T-helper 1 cell treated with Interleukin-12 subunit alpha and Interleukin-12 subunit beta and Interleukin-4 antibody, amounts not matched to agents 30 ng/mL and 1 ng/mL, for 36 hours (primary cell): ENCODE measurements at regions not wholly inside any gene's neighbourhood (a gene's known extent, or its start where the extent isn't known, plus 50 kb on each side); places are given as distances from the start of the nearest gene placed in this dataset.

ENCODE experiments used
- intact Hi-C: fragments of 100-400 bp; cut with micrococcal nuclease; formaldehyde crosslinking; loops from one replicate; pipeline ENCODE4 v1.15.1; 2024

GRCh38 chr12:92062539-92063493, 82.8 kb downstream of the BTG1 start:
- intact Hi-C loops: no loop called here

- intact Hi-C loops: no loop called here
Observed at GRCh38 chr12:92061061-92061460, 84.6 kb downstream of the BTG1 start.

DNA sequence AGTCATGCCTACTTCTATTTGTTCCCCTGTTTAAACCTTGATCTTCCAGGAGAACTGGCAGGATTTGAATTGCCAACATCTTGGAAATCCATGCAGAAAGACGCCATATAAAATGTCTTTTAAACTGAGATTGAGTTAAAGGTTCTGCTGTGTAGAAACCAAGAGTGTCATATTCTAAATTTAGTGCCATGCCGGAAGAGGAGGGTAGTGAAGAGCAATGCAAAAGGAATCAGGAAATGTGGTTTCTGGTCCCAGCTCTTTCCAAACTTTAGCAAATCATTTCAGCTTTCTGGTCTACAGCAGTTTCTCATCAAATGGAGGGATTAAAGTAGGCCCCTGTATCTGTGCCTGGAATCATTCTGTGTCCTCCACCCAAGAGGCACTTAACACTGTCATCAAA, 85.7 kb downstream of the BTG1 start:
- intact Hi-C loops: no loop called here

- intact Hi-C loops: no loop called here
Observed at GRCh38 chr12:92058664-92059063, 87.0 kb downstream of the BTG1 start.

DNA sequence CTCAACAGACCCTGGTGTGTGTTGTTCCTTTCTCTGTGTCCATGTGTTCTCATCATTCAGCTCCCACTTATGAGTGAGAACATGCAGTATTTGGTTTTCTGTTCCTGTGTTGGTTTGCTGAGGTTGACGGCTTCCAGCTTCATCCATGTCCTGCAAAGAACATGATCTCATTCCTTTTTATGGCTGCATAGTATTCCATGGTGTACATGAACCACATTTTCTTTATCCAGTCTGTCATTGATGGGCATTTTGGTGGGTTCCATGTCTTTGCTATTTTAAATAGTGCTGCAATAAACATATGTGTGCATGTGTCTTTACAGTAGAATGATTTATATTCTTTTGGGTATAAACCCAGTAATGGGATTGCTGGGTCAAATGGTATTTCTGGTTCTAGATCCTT, 88.9 kb downstream of the BTG1 start:
- intact Hi-C loops: loop anchor here (1.0 to 2.0 kb wide), 5 partner anchors 9 to 180 kb away; no protein-coding TSS in a partner anchor

GRCh38 chr12:92056290-92056689, 89.4 kb downstream of the BTG1 start:
- intact Hi-C loops: loop anchor here (1.0 to 2.0 kb wide), 5 partner anchors 9 to 179 kb away; no protein-coding TSS in a partner anchor

GRCh38 chr12:92055877-92056276, 89.8 kb downstream of the BTG1 start:
- intact Hi-C loops: loop anchor here (1.0 to 2.0 kb wide), 6 partner anchors 9 to 179 kb away; no protein-coding TSS in a partner anchor

GRCh38 chr12:92051441-92051840, 94.2 kb downstream of the BTG1 start:
- intact Hi-C loops: no loop called here

DNA sequence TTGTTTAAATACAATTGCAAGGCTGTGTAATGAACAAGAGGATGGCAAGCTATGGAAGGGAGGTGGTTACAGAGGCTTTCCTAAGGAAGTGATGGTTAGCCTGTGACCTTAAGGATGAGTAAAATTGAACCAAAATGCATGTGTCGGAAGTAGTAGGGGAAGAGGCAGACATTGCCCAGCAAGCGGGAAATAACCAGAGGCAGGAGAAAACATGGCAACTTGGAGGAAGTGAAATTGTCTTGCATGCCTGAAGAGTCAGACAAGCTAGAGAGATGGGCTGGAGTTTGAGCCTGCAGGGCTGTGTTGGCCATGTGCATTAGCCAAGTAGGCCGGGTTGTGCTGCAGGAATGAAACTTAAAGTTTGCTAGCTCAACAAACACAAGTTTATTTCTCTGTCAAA, 96.2 kb downstream of the BTG1 start:
- intact Hi-C loops: no loop called here

GRCh38 chr12:92047393-92047826, 98.2 kb downstream of the BTG1 start:
- intact Hi-C loops: loop anchor here (1.0 kb wide), 3 partner anchors 8 to 17 kb away; no protein-coding TSS in a partner anchor

- intact Hi-C loops: loop anchor here (1.0 kb wide), 3 partner anchors 7 to 16 kb away; no protein-coding TSS in a partner anchor
Observed at GRCh38 chr12:92046557-92047392, 98.9 kb downstream of the BTG1 start.

DNA sequence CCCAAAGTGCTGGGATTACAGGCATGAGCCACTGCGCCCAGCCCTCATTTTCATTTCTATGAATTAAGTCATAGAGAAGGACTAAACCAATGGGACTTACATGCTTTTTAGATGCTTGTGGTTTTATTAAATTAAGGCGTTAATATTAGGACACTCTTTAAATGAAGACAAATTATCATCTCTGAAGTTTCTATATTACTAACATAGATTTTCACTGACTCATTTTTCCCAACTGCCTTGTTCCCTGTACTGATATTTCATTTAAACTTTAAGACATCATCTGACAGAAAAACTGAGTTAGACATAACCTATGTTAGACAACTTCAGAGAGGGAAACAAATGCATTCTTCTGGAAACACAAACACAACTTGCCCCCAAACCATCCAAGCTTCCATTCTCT, 99.8 kb downstream of the BTG1 start:
- intact Hi-C loops: no loop called here

DNA sequence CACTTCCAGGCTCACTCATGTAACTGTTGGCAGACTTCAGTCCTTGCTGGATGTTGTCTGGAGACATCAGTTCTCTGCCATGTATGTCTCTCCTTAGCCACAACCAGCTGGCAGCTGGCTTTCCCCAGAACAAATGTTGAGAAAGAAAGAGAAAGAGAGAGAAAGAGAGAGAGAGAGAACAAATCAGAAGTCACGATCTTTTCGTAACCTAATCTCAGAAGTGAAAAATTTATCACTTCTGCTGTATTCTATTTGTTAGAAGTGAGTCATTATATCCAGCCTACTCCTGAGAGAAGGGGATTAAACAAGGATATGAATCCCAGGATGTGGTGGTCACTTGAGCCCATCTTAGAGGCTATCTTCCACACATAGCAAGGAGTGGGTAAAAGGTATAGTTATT, 101.2 kb downstream of the BTG1 start:
- intact Hi-C loops: no loop called here

DNA sequence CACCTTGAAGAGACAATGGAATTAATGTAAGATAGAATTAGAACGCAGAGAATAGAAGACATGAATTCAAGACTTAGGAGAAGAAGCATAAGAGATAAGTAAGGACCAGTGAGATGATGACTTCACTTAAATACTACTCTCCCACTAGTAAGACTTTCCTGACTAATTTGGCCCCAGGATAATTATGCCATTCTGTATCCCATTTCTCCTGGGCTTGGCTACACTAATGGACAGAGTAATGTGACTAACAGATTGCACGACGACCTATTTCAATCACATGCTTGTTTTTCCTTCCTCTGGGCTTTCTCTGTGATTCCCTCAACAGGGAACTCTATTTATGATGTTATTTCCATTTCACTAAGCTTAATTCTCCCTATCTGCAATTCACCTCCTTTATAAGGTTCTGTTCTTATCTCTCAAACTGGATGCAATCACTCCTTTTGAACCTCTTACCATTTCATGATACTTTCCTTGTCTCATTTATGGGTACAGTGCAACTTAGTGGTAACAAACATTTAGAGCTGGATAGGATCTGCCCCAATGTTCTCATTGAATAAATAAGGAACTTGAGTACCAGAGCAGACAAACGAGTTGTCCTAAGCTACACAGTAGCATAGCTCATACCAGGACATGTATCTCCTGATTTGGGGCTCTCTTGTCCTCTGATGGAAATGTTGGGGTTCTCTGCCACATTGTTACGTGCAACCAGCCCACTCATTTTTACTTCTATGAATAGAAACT, 102.7 kb downstream of the BTG1 start:
- intact Hi-C loops: loop anchor here (1.0 kb wide), 1 partner anchor 9 kb away; no protein-coding TSS in a partner anchor

GRCh38 chr12:92041742-92042141, 103.9 kb downstream of the BTG1 start:
- intact Hi-C loops: no loop called here

DNA sequence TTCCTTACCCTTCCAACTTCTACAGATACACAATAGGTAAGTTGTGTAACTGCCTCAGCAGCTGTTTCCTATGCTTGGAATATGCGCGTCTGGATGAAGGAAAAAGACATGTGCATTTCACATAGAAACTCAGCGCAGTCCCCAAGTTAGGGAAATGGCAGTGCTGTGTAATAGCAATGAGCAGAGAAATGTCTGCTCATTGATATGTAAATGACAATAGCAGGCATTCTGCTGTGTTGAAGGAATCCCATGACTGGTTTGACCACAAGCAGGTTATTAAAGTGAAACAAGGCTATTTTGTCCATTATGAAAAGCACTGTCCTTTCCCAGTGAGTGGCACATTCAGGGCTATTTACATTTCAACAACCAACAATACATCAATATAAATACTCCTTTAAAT, 106.6 kb downstream of the BTG1 start:
- intact Hi-C loops: loop anchor here (1.0 to 10.0 kb wide), 2 partner anchors 8 to 886 kb away; partner anchors contain the start of gene EEA1

GRCh38 chr12:92038476-92038875, 107.2 kb downstream of the BTG1 start:
- intact Hi-C loops: loop anchor here (10.0 kb wide), 1 partner anchor 886 kb away; the partner anchor contains the start of gene EEA1

GRCh38 chr12:92036771-92037453, 108.7 kb downstream of the BTG1 start:
- intact Hi-C loops: loop anchor here (10.0 kb wide), 1 partner anchor 888 kb away; the partner anchor contains the start of gene EEA1

GRCh38 chr12:92036061-92036620, 109.5 kb downstream of the BTG1 start:
- intact Hi-C loops: loop anchor here (10.0 kb wide), 1 partner anchor 889 kb away; the partner anchor contains the start of gene EEA1

- intact Hi-C loops: loop anchor here (10.0 kb wide), 1 partner anchor 889 kb away; the partner anchor contains the start of gene EEA1
Observed at GRCh38 chr12:92035477-92035876, 110.2 kb downstream of the BTG1 start.
